ENCODE measurements at regions not wholly inside any gene's neighbourhood (a gene's known extent, or its start where the extent isn't known, plus 50 kb on each side); places are given as distances from the start of the nearest gene placed in this dataset.
"Not testable (repeated sequence)": the region's sequence is repeated elsewhere in the genome, so short reads cannot be mapped to it uniquely, and the experiment has no call there.

- DNase-seq (no peak), ATAC-seq (ENCODE audit: low read depth) (no peak)
- no peak overlapping the region for H3K27ac Mint-ChIP-seq
- no peak overlapping the region for H3K4me3 Mint-ChIP-seq
- POLR2A ChIA-PET, result no interaction called here
- no peaks in the 10 kb centered on the region for H3K27me3 Mint-ChIP-seq
- no peaks in the 10 kb centered on the region for H3K4me1 Mint-ChIP-seq
- H3K9me3 Mint-ChIP-seq, result no peaks in the 10 kb centered on the region
- H3K36me3 Mint-ChIP-seq, result no peaks in the 10 kb centered on the region
These were observed 218.8 kb downstream of the CYP26B1 start for GRCh38 chr2:71928734-71929481.

DNA sequence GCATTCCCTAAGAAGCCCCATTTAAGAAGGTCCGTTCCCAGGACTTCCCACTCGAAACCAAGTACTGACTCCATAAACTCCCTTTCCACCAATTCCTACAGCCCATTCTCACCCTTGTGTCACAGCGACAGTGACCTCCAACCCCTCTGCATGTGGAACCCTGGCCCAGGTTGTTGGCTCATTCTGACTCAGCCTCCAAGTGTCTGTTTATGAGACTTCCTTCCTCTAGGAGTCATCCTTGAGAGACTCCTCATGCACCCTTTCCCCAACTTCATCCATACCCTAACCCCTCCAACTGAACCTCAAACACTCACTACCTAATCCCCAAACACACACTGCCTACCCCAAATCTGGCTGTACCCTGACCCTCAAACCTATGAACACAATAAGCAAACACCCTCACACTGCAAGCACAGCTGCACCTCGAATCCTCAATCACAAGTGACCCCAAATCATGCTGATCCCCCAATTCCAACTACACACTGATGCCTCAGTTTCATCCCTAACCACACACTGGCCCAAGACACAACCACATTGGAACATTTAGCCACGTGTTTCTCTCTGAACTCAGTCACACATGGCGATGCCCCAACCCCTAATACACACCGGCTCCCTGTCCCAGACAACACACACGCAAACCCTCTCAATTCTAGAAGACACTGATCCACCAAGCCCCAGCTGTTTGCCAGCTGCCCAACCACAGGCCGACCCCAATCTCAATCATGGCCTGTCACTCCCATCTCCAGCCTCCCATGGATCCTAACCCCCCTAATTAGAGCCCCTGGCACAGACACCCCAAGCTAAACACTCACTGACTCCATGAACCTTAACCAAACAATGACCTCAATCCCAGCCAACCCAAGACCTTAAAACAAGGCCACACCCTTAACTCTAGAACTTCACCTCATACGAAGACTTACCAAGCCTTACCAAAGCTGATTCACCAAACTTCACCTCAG, 219.6 kb downstream of the CYP26B1 start:
- Mint-ChIP-seq H3K27me3 (no peaks in the 10 kb centered on the region), H3K4me1 (no peaks in the 10 kb centered on the region), H3K9me3 (no peaks in the 10 kb centered on the region), H3K27ac (no peak overlapping the region), H3K4me3 (no peak overlapping the region), H3K36me3 (no peaks in the 10 kb centered on the region)
- POLR2A ChIA-PET, result no interaction called here
- ATAC-seq (ENCODE audit: low read depth) (no peak), DNase-seq (no peak)

- no peaks in the 10 kb centered on the region for H3K27me3 Mint-ChIP-seq
- H3K4me3 Mint-ChIP-seq, result no peak overlapping the region
- H3K36me3 Mint-ChIP-seq, result no peaks in the 10 kb centered on the region
- POLR2A ChIA-PET, result no interaction called here
- H3K4me1 Mint-ChIP-seq, result no peaks in the 10 kb centered on the region
- no peaks in the 10 kb centered on the region for H3K9me3 Mint-ChIP-seq
- ATAC-seq (ENCODE audit: low read depth) (no peak), DNase-seq (no peak)
- H3K27ac Mint-ChIP-seq, result no peak overlapping the region
These were observed 220.5 kb downstream of the CYP26B1 start for GRCh38 chr2:71926876-71927756.

- POLR2A ChIA-PET, result no interaction called here
- no peak for DNase-seq
- Mint-ChIP-seq H3K36me3 (no peaks in the 10 kb centered on the region), H3K4me3 (no peak overlapping the region), H3K9me3 (no peaks in the 10 kb centered on the region), H3K4me1 (no peaks in the 10 kb centered on the region), H3K27ac (no peak overlapping the region), H3K27me3 (no peaks in the 10 kb centered on the region)
- no peak for ATAC-seq (ENCODE audit: low read depth)
These were observed 221.6 kb downstream of the CYP26B1 start for GRCh38 chr2:71926089-71926447.

DNA sequence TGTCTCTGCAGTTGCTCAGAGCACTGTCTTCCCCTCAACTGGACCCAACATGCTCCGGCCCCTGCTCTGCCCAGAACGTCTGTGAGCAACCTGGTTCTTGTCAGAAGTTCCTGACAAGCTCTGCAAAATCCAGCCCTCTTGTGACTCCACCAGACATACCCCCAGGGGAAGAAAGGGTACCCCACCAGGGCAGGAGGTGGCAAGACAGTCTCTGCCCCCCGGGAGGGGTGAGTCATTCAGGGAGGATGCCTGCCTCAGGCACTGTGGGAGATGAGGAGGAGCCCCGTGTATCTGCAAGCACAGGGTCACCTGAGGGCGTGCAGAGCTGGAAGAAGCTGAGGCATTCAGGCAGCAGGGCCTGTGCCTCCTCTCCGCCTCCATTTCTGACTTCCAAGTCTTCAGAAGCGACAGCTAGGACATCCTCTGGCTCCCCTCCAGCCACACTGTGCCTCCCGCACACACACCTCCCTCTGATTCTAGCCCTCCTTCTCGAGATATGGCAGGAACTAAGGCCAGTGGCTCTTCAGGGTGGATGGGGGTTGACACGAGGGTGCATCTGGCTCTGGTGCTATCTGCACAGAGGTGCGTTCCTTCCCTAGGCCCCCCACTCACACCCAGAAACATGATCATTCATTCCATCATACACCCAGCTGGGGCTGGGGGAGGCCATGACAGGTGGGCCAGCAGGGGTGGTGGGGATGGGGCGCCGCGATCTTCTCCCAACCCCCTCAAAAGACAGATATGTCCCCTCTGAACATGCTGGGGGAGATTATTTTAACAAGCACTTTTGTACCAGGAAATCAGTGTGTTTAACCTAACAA, 222.2 kb downstream of the CYP26B1 start:
- no peaks in the 10 kb centered on the region for H3K4me1 Mint-ChIP-seq
- H3K4me3 Mint-ChIP-seq, result no peak overlapping the region
- no peak overlapping the region for H3K27ac Mint-ChIP-seq
- no peak for ATAC-seq (ENCODE audit: low read depth)
- POLR2A ChIA-PET, result no interaction called here
- no peaks in the 10 kb centered on the region for H3K9me3 Mint-ChIP-seq
- DNase-seq, result no peak
- no peaks in the 10 kb centered on the region for H3K27me3 Mint-ChIP-seq
- no peaks in the 10 kb centered on the region for H3K36me3 Mint-ChIP-seq

GRCh38 chr2:71923887-71924533, 223.7 kb downstream of the CYP26B1 start:
- POLR2A ChIA-PET, result interaction anchor here (0.9 kb wide), 1 partner anchor 226 kb away, joined by 3 read pairs; no protein-coding TSS in a partner anchor
- peaks cover 2% of the 10 kb centered on the region for H3K27me3 Mint-ChIP-seq
- no peaks in the 10 kb centered on the region for H3K36me3 Mint-ChIP-seq
- ATAC-seq (ENCODE audit: low read depth) (peak; percentile 42), DNase-seq (no peak)
- no peak overlapping the region for H3K27ac Mint-ChIP-seq
- H3K4me1 Mint-ChIP-seq, result no peaks in the 10 kb centered on the region
- no peaks in the 10 kb centered on the region for H3K9me3 Mint-ChIP-seq
- H3K4me3 Mint-ChIP-seq, result no peak overlapping the region

DNA sequence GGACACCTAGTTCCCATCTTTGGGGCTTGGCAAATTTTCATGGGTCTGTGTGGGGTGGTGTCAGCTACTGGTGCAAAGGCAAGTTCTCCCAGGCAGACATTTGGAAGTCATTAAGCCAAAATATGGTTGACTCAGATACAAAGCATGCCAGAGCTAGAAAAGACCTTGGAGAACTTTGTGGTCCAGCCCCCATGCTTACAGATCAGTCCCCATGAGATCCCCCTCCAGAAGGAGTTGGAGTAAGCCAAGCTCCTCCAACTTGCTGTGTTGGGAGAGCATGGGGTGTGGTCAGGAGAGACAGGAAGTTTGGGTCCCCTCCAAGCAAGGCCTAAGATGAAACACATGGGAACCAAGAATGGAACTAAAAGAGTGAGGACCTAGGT, 224.5 kb downstream of the CYP26B1 start:
- Mint-ChIP-seq H3K36me3 (no peaks in the 10 kb centered on the region), H3K4me1 (no peaks in the 10 kb centered on the region), H3K27ac (no peak overlapping the region), H3K9me3 (no peaks in the 10 kb centered on the region), H3K27me3 (peaks cover 2% of the 10 kb centered on the region), H3K4me3 (no peak overlapping the region)
- POLR2A ChIA-PET, result no interaction called here
- no peak for DNase-seq
- no peak for ATAC-seq (ENCODE audit: low read depth)

GRCh38 chr2:71922499-71923142, 225.0 kb downstream of the CYP26B1 start:
- DNase-seq, result no peak
- H3K27ac Mint-ChIP-seq, result no peak overlapping the region
- H3K4me3 Mint-ChIP-seq, result no peak overlapping the region

GRCh38 chr2:71922091-71922490, 225.6 kb downstream of the CYP26B1 start:
- H3K36me3 Mint-ChIP-seq, result no peaks in the 10 kb centered on the region
- H3K4me1 Mint-ChIP-seq, result no peaks in the 10 kb centered on the region
- no peak overlapping the region for H3K27ac Mint-ChIP-seq
- H3K27me3 Mint-ChIP-seq, result peaks cover 4% of the 10 kb centered on the region
- H3K9me3 Mint-ChIP-seq, result peaks cover 1% of the 10 kb centered on the region
- DNase-seq (no peak), ATAC-seq (ENCODE audit: low read depth) (no peak)
- POLR2A ChIA-PET, result no interaction called here
- no peak overlapping the region for H3K4me3 Mint-ChIP-seq

More at GRCh38 chr2:71922499-71923142, 225.0 kb downstream of the CYP26B1 start:
- POLR2A ChIA-PET, result no interaction called here
- no peaks in the 10 kb centered on the region for H3K4me1 Mint-ChIP-seq
- ATAC-seq (ENCODE audit: low read depth), result no peak
- H3K9me3 Mint-ChIP-seq, result peaks cover under 1% of the 10 kb centered on the region
- H3K27me3 Mint-ChIP-seq, result peaks cover 3% of the 10 kb centered on the region
- no peaks in the 10 kb centered on the region for H3K36me3 Mint-ChIP-seq

- POLR2A ChIA-PET; H3K27me3 Mint-ChIP-seq; H3K4me3 Mint-ChIP-seq; DNase-seq; ATAC-seq (ENCODE audit: low read depth); H3K36me3 Mint-ChIP-seq; H3K27ac Mint-ChIP-seq; H3K4me1 Mint-ChIP-seq; H3K9me3 Mint-ChIP-seq: not testable (repeated sequence)
These were observed 226.8 kb downstream of the CYP26B1 start for GRCh38 chr2:71920819-71921218.

GRCh38 chr2:71919708-71920107, 228.0 kb downstream of the CYP26B1 start:
- Mint-ChIP-seq H3K9me3 (peaks cover 1% of the 10 kb centered on the region), H3K36me3 (no peaks in the 10 kb centered on the region), H3K4me3 (no peak overlapping the region), H3K4me1 (no peaks in the 10 kb centered on the region), H3K27ac (no peak overlapping the region), H3K27me3 (peaks cover 6% of the 10 kb centered on the region)
- DNase-seq (no peak), ATAC-seq (ENCODE audit: low read depth) (no peak)
- POLR2A ChIA-PET, result no interaction called here

DNA sequence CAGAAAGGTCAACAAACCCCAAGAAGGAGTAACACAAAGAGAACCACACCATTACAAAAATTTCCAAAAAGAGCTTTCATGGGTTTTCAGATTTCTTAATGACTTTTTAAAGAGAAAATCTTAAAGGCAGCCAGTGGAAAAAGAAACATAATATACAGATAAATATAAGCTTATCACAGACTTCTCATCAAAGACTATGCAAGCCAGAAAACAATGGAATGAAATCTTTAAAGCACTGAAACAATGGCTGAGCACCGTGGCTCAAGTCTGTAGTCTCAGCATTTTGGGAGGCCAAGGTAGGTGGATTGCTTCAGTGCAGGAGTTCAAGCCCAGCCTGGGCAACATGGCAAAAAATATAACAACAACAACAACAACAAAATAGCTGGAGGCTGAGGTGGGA, 237.4 kb downstream of the CYP26B1 start:
- Mint-ChIP-seq H3K4me3 (no peak overlapping the region), H3K9me3 (no peaks in the 10 kb centered on the region), H3K27ac (no peak overlapping the region), H3K4me1 (no peaks in the 10 kb centered on the region), H3K36me3 (no peaks in the 10 kb centered on the region), H3K27me3 (peaks cover 8% of the 10 kb centered on the region)
- ATAC-seq (ENCODE audit: low read depth) (no peak), DNase-seq (no peak)
- POLR2A ChIA-PET, result no interaction called here

All from activated naive CD8-positive, alpha-beta T cell treated with anti-CD3 and anti-CD28 coated beads, Interleukin-2, amount 10 ng/mL, durations not matched to agents 7 days and 5 days (primary cell).